Parathyroid adenoma (tissue), 2 donors: ENCODE measurements at regions not wholly inside any gene's neighbourhood (a gene's known extent, or its start where the extent isn't known, plus 50 kb on each side); places are given as distances from the start of the nearest gene placed in this dataset.

Experiments used
- H2AFZ ChIP-seq: fragments of 300-600 bp; sonication (generic); one replicate; pipeline ENCODE4 v1.7.0; 2017; ENCODE audit warnings: antibody characterized with exemption, mild to moderate bottlenecking
- H3K27ac ChIP-seq: fragments of 300-600 bp; sonication (generic); one replicate; pipeline ENCODE4 v1.7.0; 2017
- H3K27me3 ChIP-seq: fragments of 300-600 bp; sonication (generic); one replicate; pipeline ENCODE4 v1.7.0; 2017; ENCODE audit warnings: low read length; ENCODE audit not compliant: control insufficient read depth, insufficient read depth
- H3K36me3 ChIP-seq: fragments of 300-600 bp; sonication (generic); one replicate; pipeline ENCODE4 v1.7.0; 2017; ENCODE audit warnings: low read length; ENCODE audit not compliant: control insufficient read depth, insufficient read depth
- H3K4me1 ChIP-seq: fragments of 300-600 bp; sonication (generic); one replicate; pipeline ENCODE4 v1.7.0; 2017; ENCODE audit warnings: control low read depth
- H3K4me2 ChIP-seq: fragments of 300-600 bp; sonication (generic); one replicate; pipeline ENCODE4 v1.7.0; 2017; ENCODE audit warnings: low read length
- H3K4me3 ChIP-seq: fragments of 300-600 bp; sonication (generic); one replicate; pipeline ENCODE4 v1.7.0; 2017; ENCODE audit warnings: low read depth, low read length
- H3K79me2 ChIP-seq: fragments of 300-600 bp; sonication (generic); one replicate; pipeline ENCODE4 v1.7.0; 2017; ENCODE audit warnings: control low read depth
- H3K9ac ChIP-seq: fragments of 300-600 bp; sonication (generic); one replicate; pipeline ENCODE4 v1.7.0; 2017; ENCODE audit warnings: mild to moderate bottlenecking
- H3K9me3 ChIP-seq: fragments of 300-600 bp; sonication (generic); one replicate; pipeline ENCODE4 v1.7.0; 2017; ENCODE audit warnings: low read length; ENCODE audit not compliant: control insufficient read depth
- TF ChIP-seq, protein P1 (sequence below): fragments of 300-600 bp; sonication (generic); IDR thresholded peaks from one replicate; pipeline ENCODE4 v1.7.0; 2017; ENCODE audit warnings: antibody characterized with exemption, mild to moderate bottlenecking
- donor health status: primary hyperparathyroidism.

DNA sequence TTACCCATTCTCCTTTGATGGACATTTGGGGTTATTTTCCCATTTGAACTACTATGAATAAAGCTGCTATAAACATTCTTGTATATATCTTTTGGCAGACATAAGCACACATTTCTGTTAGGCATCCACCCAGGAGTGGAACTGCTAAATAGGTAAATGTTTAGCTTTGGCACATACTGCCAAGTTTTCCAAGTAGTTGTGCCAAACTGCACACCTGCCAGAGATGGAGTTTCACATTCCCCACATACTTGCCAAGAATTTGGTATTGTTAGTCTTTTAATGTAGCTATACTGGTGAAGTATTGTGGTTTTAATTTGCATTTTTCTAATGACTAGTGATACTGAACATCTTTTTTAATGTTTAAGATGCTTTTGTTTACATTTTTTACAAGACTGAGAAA, 201.0 kb downstream of the GXYLT1 start:
- no peaks in the 10 kb centered on the region for H3K79me2 ChIP-seq
- no peaks in the 10 kb centered on the region for H3K4me1 ChIP-seq
- H3K27ac ChIP-seq = no peak overlapping the region
- H3K9me3 ChIP-seq = no peaks in the 10 kb centered on the region
- no peaks in the 10 kb centered on the region for H3K27me3 ChIP-seq
- TF ChIP-seq, protein P1, sequence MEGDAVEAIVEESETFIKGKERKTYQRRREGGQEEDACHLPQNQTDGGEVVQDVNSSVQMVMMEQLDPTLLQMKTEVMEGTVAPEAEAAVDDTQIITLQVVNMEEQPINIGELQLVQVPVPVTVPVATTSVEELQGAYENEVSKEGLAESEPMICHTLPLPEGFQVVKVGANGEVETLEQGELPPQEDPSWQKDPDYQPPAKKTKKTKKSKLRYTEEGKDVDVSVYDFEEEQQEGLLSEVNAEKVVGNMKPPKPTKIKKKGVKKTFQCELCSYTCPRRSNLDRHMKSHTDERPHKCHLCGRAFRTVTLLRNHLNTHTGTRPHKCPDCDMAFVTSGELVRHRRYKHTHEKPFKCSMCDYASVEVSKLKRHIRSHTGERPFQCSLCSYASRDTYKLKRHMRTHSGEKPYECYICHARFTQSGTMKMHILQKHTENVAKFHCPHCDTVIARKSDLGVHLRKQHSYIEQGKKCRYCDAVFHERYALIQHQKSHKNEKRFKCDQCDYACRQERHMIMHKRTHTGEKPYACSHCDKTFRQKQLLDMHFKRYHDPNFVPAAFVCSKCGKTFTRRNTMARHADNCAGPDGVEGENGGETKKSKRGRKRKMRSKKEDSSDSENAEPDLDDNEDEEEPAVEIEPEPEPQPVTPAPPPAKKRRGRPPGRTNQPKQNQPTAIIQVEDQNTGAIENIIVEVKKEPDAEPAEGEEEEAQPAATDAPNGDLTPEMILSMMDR = no peak
- no peaks in the 10 kb centered on the region for H3K36me3 ChIP-seq
- no peak overlapping the region for H3K4me3 ChIP-seq
- H2AFZ ChIP-seq = no peak overlapping the region
- no peak overlapping the region for H3K4me2 ChIP-seq
- no peak overlapping the region for H3K9ac ChIP-seq

DNA sequence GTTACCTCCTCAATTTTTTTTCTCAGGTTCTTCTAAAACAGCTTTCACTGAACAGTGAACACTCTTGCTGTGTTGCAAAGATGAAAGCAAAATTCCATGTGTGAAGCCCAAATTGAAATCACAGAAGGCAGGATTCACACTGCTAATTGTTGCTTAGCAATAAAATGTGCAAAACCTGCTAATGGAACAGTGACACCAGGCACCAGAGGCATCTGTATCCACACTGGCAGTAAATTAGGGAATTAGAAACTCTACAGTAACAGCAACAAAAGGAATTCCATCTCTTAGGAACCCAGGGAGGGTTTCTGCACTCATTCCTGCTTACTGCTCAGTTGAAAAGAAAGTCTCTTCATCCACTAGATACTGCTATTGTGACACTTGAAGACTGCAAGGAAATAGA, 202.3 kb downstream of the GXYLT1 start:
- no peaks in the 10 kb centered on the region for H3K4me1 ChIP-seq
- TF ChIP-seq, protein P1 = no peak
- H3K9me3 ChIP-seq = no peaks in the 10 kb centered on the region
- no peak overlapping the region for H3K27ac ChIP-seq
- no peak overlapping the region for H3K9ac ChIP-seq
- no peak overlapping the region for H3K4me3 ChIP-seq
- no peak overlapping the region for H3K4me2 ChIP-seq
- no peaks in the 10 kb centered on the region for H3K79me2 ChIP-seq
- H3K36me3 ChIP-seq = no peaks in the 10 kb centered on the region
- H2AFZ ChIP-seq = no peak overlapping the region
- no peaks in the 10 kb centered on the region for H3K27me3 ChIP-seq

DNA sequence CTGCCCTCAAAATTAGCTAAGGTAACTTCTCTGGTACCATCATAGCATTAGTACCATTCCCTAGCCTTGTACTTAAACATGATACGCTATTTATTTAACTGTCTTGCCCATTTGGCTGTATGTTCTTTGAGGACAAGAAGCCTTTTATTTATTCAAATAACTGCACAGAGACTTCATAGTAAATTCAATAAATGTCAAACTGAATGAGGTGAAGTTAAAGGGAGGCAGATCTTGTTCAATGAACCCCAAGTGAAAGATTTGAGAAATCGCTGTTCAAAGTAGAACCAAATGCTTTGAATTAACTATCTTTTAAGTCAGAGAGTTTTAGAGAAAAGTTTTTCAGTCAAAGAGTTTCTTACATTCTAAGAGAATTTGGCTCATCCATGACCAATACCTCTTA, 203.6 kb downstream of the GXYLT1 start:
- Histone ChIP-seq H3K9ac (no peak overlapping the region), H3K36me3 (no peaks in the 10 kb centered on the region), H3K4me2 (no peak overlapping the region), H2AFZ (no peak overlapping the region), H3K4me3 (no peak overlapping the region), H3K79me2 (no peaks in the 10 kb centered on the region), H3K27me3 (no peaks in the 10 kb centered on the region), H3K9me3 (no peaks in the 10 kb centered on the region), H3K27ac (no peak overlapping the region), H3K4me1 (no peaks in the 10 kb centered on the region)
- TF ChIP-seq, protein P1 = no peak

GRCh38 chr12:41940571-41940970, 204.1 kb downstream of the GXYLT1 start:
- Histone ChIP-seq H3K9ac (no peak overlapping the region), H3K27ac (no peak overlapping the region), H3K9me3 (no peaks in the 10 kb centered on the region), H3K79me2 (no peaks in the 10 kb centered on the region), H3K4me2 (no peak overlapping the region), H3K4me1 (no peaks in the 10 kb centered on the region), H3K27me3 (no peaks in the 10 kb centered on the region), H3K4me3 (no peak overlapping the region), H2AFZ (no peak overlapping the region), H3K36me3 (no peaks in the 10 kb centered on the region)
- TF ChIP-seq, protein P1 = no peak

DNA sequence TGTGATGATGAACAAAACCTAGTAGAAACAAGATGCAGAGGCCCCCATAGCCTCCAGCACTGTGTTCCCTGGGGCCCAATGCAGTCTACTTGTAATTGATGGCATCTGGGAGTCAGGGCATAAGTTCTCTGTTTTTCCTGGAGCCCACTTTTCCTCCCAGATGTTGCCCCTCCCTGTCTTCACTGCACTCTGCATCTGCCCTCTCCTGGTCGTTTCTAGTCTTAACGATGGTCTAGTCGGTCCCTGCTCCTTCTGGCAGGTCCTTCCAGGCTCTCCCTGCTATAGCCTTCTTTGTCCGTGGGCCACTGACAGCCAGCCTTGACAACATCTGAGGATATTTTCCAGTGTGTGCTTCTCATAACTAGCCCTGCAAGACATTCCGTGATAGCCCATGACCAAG, 208.3 kb downstream of the GXYLT1 start:
- no peaks in the 10 kb centered on the region for H3K4me1 ChIP-seq
- H3K4me3 ChIP-seq = no peak overlapping the region
- no peak overlapping the region for H3K9ac ChIP-seq
- no peaks in the 10 kb centered on the region for H3K27me3 ChIP-seq
- no peaks in the 10 kb centered on the region for H3K36me3 ChIP-seq
- no peaks in the 10 kb centered on the region for H3K9me3 ChIP-seq
- H3K27ac ChIP-seq = no peak overlapping the region
- no peaks in the 10 kb centered on the region for H3K79me2 ChIP-seq
- no peak overlapping the region for H2AFZ ChIP-seq
- TF ChIP-seq, protein P1 = no peak
- H3K4me2 ChIP-seq = no peak overlapping the region
